ENCODE measurements at regions not wholly inside any gene's neighbourhood (a gene's known extent, or its start where the extent isn't known, plus 50 kb on each side); places are given as distances from the start of the nearest gene placed in this dataset.

GRCh38 chr10:121237718-121238117, 360.5 kb downstream of the FGFR2 start:
- no peak for TF ChIP-seq CTCF (IDR thresholded peaks at IDR 0.05; ENCODE audit: insufficient read depth, low read depth, low read length)
- TF ChIP-seq EZH2 (IDR thresholded peaks at IDR 0.05; ENCODE audit: insufficient read depth, low read length), result no peak

All from astrocyte (in vitro differentiated cells and primary cell).